HG03159 (cell line): ENCODE measurements at regions not wholly inside any gene's neighbourhood (a gene's known extent, or its start where the extent isn't known, plus 50 kb on each side); places are given as distances from the start of the nearest gene placed in this dataset.

ENCODE experiments used
- ATAC-seq: cut with Tn5 transposase; IDR thresholded peaks from one replicate; pipeline ENCODE4 v1.9.1; 2021; ENCODE audit warnings: mild to moderate bottlenecking, moderate library complexity; ENCODE audit not compliant: unreplicated experiment

DNA sequence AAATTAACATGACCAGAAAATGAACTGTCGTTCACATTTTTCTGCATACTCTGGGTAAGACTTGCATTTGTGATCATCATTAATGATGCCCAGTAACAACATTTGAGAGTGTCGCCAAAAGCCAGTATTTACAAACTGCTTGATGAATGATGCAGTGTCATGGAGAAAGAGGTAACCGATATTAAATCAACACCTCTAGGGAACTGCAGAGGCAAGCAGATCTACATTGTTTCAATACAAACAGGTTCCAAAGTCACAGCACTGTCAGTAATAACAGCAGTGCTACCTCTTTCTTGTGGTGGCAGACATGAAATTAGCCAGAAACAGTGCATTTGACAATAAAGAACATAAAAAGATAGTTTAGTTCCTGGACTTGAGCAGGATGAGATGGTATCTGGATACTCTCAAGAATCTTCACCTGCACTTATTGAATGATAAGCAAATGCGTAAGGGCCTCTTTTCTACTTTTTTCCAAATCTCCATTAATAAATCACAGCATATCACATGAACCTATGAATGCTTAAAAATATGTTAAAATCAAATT lies 456.6 kb downstream of the ARHGEF28 start:
- ATAC-seq: no peak

DNA sequence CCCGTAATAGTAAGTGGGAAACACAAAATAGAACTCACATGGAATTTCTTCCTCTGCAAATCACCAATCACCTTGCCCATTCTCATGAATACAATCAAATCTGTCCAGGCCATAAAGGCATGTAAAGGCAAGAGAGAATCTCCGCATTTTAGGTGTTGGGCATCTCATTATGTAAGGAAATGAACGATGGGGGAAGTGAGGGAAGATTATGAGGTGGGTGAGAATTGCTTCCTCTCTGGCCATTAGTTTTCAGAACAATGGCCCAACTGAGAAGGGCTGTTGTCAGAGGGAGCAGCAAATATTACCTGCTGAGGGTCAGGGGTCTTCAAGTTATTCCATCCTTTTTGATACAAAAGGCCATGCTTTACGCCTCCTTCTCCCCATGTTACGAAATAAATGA lies 455.1 kb downstream of the ARHGEF28 start:
- no peak for ATAC-seq

DNA sequence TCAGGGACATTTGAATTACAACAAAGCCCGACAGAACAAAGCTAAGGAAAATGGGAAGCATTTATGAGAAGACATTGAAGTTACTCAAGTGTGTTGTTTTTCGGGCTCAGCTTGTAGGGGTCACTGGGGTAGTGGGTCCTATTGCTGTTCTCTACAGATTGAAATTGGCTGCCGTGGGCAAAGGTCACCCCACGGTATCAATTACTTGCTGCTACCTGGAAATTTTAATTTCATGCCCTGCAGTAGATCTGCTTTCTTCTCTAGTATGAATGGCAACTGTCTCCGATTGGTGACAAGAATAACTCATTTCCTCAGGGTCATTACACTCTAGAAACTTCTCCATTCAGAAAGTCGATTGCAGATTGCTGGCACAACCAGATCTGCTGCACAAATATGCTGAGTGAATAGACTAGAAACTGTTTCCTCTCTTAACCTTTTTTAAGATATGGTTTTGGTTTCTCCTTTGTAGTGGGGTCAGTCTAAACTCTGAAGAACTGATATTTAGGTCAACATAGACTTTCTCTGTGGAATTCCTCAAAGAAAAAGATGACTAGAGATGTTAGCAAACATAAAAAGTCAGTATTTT lies 454.1 kb downstream of the ARHGEF28 start:
- no peak for ATAC-seq

DNA sequence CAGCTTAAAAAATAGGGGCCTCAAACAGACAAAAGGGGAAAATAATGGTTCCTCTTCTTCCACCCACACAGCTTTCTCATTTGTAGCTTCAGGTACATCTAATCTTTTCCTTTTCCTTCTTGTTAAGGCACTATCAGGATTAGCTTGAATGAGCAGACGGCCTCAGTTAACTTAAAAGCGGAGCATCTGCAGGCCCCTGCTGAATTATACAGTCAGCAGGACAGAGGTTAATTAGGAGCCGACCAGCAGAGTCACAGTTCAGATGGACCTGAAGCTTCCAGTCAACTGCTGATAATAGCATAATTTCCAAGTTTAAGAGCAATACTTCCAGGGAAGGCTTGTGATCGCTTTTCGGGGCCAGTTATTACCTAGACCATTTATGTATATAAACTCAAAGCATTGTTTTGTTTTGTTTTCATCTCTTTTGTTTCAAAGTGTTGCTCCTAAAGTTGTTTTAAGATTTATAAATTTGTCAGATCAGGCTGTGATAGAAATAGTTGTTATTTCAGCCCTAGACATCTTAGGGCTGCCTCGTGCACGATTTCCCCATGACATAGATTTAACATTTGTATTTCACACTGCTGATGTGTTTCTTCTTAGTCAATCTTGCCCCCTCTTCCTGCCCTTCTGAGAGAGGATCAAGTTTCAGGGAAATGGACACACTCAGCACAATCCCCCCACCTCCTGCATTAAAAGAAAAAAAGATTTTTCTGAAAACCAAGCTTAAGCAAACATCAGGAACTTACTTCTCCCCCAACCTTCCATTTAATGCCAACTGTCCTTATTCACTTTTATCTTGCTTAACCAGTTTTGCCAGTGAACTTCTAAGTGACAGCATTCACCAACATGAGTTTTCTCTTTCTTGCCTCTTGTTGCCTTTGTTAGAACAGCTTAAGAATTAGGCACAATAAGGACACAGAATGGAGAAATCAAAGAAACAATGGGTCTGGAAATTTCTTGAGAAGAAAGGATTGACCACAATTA lies 449.8 kb downstream of the ARHGEF28 start:
- no peak for ATAC-seq

DNA sequence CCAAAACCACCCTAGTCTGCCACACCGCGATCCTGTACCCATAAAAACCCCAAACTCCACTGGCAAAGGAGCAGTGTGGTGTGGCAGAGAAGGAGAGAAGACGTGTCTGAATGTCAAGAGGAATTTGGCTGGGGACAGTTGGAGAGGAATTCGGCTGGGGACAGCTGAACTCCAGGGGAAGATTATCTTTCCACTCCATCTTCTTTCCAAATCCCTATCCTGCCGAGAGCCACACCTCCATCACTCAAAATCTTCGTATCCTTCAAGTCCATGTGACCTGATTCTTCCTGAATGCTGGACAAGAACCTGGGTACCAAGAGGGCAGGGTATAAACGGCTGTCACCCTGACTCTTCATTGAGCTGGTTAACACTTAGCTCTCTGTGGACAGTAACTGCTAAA lies 448.1 kb downstream of the ARHGEF28 start:
- no peak for ATAC-seq

DNA sequence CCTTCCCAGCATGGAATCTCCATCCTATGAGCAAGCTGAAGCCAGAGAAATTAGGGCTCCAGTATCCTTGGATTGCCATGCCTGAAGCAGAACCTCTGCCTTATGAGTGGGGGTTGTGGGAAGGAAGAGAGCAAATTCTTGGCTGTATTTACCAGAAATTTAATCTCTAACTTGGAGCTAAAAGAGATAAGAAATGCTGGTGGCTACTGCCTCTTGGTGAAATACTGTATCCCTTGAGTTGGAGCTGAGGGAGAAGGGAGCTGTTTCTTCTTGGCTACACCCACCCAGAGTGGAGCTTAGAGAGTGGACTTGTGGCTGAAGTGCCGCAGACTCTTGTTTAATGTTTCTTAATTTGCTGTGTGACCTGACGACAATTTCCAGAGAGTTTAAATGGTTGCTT lies 447.3 kb downstream of the ARHGEF28 start:
- no peak for ATAC-seq

DNA sequence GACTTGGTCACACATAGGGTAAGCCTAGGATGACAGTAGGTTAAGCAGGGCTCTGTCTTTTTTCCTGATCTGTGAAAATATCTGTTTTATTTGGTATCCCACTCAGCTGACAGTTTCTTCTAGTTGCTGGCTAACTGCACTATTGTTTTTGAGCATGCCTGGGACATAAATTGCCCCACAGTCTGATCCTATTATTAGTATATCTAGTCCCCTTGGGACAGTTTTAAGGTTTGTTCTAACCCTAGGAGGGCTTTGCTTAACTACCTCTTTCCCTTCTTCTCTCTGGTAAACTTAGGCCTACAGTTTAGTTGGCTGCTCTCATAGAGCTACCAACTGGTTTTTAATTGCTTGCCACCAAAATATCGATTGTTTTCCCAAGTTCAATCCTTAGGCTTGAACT lies 446.6 kb downstream of the ARHGEF28 start:
- ATAC-seq: no peak

DNA sequence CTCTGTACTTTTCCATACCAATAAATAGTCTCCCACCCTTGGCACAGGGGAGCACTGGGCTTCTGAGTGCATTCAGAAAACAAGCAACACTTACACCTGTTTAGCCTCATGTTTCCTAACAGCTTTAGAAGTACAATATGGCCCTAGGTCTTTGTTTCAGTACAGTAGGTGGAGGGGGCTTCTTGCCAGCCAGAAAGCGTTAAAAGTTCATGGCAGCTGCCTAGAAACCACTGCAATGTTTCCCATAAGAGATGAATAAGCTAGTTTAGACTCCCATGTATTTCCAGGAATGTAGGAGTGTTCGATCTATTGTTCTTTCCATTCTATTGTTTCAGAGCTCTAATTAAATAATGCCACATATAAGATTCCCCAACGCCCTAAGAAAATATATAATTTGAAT lies 444.8 kb downstream of the ARHGEF28 start:
- no peak for ATAC-seq

DNA sequence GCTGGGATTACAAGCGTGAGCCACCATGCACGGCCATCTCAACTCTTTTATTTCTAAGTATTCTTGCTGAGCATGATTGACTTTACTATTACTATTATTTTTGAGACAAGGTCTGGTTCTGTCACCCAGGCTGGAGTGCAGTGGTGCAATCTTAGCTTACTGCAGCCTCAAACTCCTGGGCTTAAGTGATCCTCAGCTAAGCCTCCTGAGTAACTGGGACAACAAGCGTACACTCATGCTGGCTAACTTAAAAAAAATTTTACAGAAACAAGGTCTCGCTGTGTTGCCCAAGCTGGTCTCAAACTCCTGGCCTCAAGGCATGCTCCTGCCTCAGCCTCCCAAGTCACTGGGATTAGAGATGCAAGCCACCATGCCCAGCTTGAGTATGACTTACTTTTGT lies 443.7 kb downstream of the ARHGEF28 start:
- ATAC-seq: no peak

DNA sequence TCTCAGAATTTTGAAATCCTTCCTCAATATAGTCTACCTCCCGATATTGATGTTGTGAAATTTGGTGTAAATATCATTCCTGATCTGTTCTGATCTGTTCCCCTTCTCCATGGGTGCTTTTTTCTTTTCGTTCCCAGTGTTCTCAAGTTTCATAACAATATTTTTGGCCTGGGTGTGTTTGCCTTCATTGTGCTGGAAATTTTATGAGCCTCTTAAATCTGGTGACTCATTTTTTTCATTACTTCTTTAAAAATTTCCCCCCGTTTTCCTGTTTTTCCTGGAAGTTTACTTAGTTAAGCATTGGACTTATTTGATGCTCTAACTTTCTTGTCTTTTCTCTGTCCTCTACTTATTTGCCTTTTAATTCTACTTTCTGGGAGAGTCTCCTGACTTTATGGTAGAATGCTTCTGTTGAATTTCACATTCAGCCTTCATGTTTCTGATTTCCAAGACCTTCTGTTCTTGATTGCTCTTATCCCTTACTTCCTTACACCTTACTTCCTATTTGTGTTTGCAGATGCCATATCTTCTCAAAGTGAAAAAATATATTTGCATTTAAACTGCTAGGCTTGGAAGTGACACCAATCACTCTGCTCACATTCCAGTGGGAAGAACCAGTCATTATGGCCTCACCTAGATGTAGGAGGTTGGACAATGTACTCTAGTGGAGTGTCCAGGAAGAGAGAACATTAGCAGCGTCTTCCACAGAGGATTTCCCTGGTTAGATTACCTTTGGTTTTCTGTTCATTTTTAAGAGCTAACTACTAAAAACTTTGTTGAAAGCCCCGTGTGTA lies 441.9 kb downstream of the ARHGEF28 start:
- no peak for ATAC-seq

DNA sequence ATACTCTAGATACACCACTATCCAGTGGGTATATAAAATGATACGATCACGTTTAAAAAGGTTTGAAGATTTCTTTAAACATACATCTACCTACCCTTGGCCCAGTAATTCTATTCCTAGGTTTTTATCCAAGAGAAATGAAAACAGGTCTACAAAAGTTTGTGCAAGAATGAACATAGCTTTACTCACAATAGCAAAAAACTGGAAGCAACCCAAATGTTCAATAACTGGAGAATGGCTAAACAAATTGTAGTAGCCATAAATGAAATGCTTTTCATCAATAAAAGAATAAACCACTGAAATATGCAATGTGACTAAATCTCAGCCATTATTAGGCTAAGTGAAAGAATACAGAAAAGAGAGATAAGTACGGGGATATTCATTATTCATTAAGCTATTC lies 438.9 kb downstream of the ARHGEF28 start:
- ATAC-seq: no peak

DNA sequence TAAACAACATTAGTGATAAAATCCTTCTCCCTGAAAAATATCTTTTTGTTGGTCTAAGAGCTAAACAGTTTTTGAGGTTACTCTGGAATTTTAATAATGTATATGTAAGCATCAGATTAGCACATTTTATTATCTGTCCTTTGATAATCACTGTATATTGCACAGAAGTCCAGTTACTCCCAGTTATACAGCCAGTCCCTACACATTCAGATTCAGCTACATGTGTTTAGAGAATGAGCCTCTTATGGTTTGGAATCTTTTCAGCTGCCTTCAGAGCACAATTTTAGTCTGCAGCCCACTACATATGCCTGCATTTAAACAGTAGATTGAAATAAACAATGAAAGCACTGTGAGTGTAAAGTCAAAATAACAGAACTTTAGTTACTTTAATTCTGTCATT lies 438.2 kb downstream of the ARHGEF28 start:
- ATAC-seq: no peak

DNA sequence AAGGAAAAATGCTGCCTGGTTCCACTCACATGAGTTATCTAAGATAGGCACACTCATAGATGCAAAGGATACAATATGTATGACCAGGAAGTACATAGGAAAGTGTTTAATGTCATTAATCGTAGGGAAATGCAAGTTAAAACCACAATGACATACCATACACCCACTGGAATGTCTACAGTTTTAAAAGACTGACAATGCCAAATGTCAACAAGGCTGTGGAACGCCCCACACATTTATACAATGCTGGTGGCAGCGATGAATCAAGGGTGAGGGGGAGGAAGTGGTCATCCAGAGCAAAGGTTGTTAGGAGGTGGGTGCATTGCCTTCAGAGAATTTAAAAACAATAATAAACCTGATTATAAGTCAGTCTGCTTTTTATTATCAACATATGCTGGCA lies 437.8 kb downstream of the ARHGEF28 start:
- no peak for ATAC-seq

DNA sequence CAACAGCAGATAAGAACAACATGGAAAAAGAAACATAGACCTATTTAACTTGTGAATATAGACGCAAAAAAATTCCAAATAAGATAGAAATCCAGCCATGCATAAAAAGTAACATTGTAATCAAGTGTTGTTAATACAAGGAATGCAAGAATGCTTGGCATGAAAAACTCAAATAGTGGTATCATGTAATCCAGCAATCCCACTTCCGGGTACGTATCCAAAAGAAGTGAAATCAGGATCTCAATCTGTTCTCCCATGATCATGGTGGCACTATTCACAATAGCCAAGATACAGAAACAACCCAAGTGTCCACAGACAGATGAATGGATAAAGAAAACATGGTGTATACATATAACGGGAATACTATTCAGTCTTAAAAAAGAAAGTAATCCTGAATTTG lies 437.4 kb downstream of the ARHGEF28 start:
- no peak for ATAC-seq

DNA sequence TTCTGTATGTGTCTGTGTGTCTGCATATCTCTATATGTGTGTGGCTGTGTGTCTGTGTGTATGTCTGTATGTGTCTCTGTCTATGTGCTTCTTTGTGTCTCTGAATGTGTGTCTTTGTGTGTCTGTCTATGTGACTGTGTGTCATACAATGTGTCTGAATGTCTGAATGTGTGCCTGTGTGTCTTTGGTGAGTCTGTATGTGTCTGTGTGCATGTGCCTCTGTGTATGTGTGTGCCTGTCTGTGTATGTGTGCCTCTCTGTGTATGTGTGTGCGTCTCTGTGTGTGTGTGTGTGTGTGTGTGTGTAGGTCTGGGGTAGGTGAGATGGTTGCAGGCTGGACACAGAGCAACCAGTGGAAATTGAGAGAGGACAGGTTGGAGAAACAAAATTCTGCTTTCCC lies 435.3 kb downstream of the ARHGEF28 start:
- no peak for ATAC-seq

DNA sequence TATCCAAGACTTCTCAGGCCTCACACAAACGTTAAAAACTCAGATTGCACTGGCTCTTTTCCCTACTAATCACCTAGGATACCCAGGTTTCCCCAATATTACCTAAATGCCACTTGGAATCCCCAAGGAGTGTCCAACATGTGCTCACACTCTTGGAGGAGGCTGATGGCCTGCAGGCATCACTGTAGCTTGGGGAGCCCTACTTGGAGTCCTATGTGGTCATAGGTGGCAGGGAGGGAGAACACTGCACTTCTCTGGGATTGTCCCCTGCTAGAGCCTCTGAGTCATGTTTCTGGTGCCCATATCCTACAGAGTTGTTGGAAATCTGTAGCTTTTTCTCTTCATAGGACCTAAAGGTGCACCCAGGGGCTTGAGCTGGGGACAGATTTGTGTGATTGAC lies 433.7 kb downstream of the ARHGEF28 start:
- ATAC-seq: no peak

DNA sequence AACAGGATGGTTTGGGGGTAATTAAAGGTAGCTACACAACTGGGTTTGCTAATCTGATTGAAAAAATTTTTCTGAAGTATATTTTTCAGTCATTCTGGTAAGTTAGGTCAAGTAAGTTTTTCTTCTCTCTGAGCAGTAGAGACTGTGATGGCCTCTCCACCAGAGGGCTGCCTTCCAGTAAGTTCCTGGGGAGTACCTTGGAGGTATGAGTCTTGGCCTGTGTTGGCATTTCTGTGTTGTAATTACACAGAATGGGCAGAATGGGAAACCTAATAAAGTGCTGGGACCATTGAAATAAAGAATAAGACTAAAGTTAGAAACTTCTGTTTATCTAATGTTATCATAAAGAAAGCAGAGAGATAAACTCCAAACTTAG lies 430.8 kb downstream of the ARHGEF28 start:
- no peak for ATAC-seq

DNA sequence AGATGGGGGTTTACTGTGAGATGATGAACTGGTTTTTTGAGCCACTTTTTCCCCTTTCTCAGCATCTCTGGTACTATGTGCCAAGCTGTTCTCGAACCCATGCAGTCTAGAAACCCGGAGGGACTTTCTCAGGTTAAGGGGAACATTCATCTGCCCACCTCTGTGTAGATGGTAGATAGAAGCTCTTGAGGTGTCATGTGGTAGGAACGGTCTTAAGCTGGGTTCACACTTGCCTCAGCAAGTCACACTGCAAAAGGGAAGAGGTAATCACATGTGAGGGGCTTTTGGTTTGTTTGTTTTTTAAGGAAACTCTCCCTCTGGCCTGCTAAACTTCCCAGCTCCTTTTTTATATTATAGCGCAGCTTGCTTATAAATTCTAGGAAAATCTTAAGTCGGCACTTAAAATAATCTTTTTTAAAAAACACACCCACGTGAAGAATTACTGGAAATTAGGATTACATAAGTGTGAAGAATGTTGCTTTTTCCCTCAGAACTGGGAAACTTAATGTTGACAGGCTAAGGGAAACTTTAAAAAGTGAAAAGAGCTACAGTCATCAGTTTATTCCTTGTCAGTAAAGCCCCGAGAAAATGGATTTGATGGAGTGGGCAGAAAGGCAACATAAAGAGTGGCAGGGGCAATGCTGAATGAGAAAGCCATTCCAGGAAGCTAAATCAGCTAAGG lies 430.3 kb downstream of the ARHGEF28 start:
- no peak for ATAC-seq

DNA sequence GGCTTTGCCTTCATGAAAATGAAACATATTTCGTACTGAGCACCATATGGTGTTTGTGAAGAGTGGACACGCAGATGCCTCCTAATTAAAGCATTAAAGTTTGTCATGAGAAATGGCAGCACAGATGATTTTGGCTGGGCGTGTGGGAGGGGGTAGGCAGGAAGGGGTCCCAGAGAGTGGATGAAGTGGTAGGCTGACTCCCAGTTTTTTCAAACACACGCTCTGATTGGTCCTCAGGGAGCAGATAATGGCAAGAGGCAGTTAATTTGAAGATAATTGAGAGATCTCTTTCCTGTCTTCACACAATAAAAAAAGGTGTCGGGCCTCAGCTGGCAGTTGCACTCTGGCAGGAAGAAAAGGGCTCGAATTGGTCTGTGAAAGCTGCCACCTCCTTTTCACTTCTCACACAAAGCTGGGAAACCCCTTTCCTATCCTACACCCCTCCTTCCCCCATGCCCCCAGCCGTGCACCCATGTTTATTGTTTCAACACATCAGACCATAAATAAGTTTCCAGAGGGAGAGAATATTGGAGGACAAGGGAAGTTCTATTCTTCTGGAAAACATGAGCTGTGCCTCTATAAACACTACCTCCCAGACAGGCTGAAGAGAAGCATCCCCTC lies 429.6 kb downstream of the ARHGEF28 start:
- no peak for ATAC-seq

DNA sequence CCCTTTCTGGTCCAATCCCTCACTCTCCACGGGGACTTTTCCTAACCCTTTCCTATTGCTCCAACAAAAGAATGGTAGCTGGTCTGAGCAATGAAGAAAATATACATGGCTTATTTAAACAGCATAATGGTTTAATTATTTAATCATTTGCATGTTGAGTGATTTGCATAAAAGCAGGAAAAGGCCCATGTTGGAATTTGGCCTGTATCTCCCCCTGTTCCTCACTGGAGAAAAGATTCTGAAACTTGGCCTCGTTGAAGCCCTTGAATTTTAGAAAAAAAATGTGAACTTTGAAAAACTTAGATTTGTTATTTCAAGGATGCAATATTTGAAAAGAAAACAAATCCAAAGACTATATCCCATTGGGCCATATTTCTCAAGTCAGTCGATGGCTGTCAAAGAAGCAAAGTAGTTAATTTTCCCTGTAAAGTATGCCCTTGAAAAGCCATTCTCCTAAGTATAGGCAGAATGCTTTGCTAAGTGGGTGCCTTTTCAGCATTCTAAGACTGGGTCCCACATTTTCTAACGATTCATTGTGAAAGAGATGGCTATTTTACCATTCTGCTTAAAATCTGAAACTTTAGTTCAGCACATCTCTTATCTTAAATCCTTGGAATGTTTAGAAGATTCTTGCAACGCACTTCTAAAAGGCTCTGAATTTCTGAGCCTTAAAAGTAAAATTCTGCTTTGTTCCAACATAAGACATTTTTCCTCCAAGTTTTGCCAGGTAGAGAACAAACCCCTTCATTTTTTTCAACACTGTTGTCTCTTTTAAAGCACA lies 428.8 kb downstream of the ARHGEF28 start:
- no peak for ATAC-seq
